Upper lobe of right lung (tissue), 1 donor: ENCODE measurements at regions not wholly inside any gene's neighbourhood (a gene's known extent, or its start where the extent isn't known, plus 50 kb on each side); places are given as distances from the start of the nearest gene placed in this dataset.
A peak's percentile ranks its signal among the peaks of the same experiment; 100 is the strongest.

Experiments used
- ATAC-seq: fragments of 200-7000 bp; cut with Tn5 transposase; one replicate; pipeline ENCODE4 v1.9.1; 2020; ENCODE audit warnings: mild to moderate bottlenecking, moderate library complexity
- DNase-seq: peaks from one replicate; pipeline ENCODE4 v3.0.0-alpha.2; 2020
- H3K27ac ChIP-seq: fragments of 200-600 bp; one replicate; pipeline ENCODE4 v1.8.0; 2022
- H3K27me3 ChIP-seq: fragments of 200-600 bp; one replicate; pipeline ENCODE4 v1.8.0; 2022; ENCODE audit warnings: mild to moderate bottlenecking
- H3K36me3 ChIP-seq: fragments of 200-600 bp; one replicate; pipeline ENCODE4 v1.8.0; 2022
- H3K4me1 ChIP-seq: fragments of 200-600 bp; one replicate; pipeline ENCODE4 v1.8.0; 2022
- H3K4me3 ChIP-seq: fragments of 200-600 bp; one replicate; pipeline ENCODE4 v1.8.0; 2022; ENCODE audit warnings: mild to moderate bottlenecking
- H3K9me3 ChIP-seq: fragments of 200-600 bp; one replicate; pipeline ENCODE4 v1.8.0; 2022
- CTCF ChIP-seq: fragments of 200-600 bp; IDR thresholded peaks from one replicate; pipeline ENCODE4 v1.8.0; 2022; ENCODE audit warnings: antibody characterized with exemption
- intact Hi-C: fragments of 100-400 bp; cut with DNase I; formaldehyde crosslinking; loops from one replicate; pipeline ENCODE4 v1.11.0; 2022
- donor health status: DM: no; HTN: yes; CAD: no; lungs with severe emphysema.

GRCh38 chr13:80010846-80011245, 330.1 kb downstream of the SPRY2 start:
- Histone ChIP-seq H3K4me1 (peaks cover 22% of the 10 kb centered on the region), H3K9me3 (no peaks in the 10 kb centered on the region), H3K36me3 (no peaks in the 10 kb centered on the region), H3K27me3 (no peaks in the 10 kb centered on the region), H3K4me3 (no peak overlapping the region), H3K27ac (no peak overlapping the region)
- ATAC-seq = no peak
- intact Hi-C loops = no loop called here
- DNase-seq = no peak
- TF ChIP-seq CTCF = no peak

GRCh38 chr13:80010286-80010831, 330.6 kb downstream of the SPRY2 start:
- no peaks in the 10 kb centered on the region for H3K36me3 ChIP-seq
- ATAC-seq (no peak), DNase-seq (no peak)
- peaks cover 22% of the 10 kb centered on the region for H3K4me1 ChIP-seq
- intact Hi-C loops = no loop called here
- no peak overlapping the region for H3K4me3 ChIP-seq
- H3K9me3 ChIP-seq = no peaks in the 10 kb centered on the region
- H3K27me3 ChIP-seq = no peaks in the 10 kb centered on the region
- H3K27ac ChIP-seq = peak overlapping the region; percentile 14
- TF ChIP-seq CTCF = no peak

- ATAC-seq (no peak), DNase-seq (no peak)
- H3K4me1 ChIP-seq = peaks cover 22% of the 10 kb centered on the region
- intact Hi-C loops = no loop called here
- no peaks in the 10 kb centered on the region for H3K36me3 ChIP-seq
- H3K9me3 ChIP-seq = no peaks in the 10 kb centered on the region
- TF ChIP-seq CTCF = no peak
- no peak overlapping the region for H3K27ac ChIP-seq
- no peak overlapping the region for H3K4me3 ChIP-seq
- no peaks in the 10 kb centered on the region for H3K27me3 ChIP-seq
Measured at GRCh38 chr13:80009760-80010159, 331.2 kb downstream of the SPRY2 start.

- TF ChIP-seq CTCF = no peak
- H3K27me3 ChIP-seq = no peaks in the 10 kb centered on the region
- no peak for ATAC-seq
Measured at GRCh38 chr13:80006940-80007339, 334.0 kb downstream of the SPRY2 start.

GRCh38 chr13:80001510-80001842, 339.4 kb downstream of the SPRY2 start:
- no peaks in the 10 kb centered on the region for H3K9me3 ChIP-seq
- H3K27ac ChIP-seq = no peak overlapping the region
- DNase-seq (no peak), ATAC-seq (no peak)
- no peaks in the 10 kb centered on the region for H3K36me3 ChIP-seq
- no peaks in the 10 kb centered on the region for H3K4me1 ChIP-seq
- intact Hi-C loops = no loop called here
- no peak overlapping the region for H3K4me3 ChIP-seq
- no peak for TF ChIP-seq CTCF
- H3K27me3 ChIP-seq = no peaks in the 10 kb centered on the region

More at GRCh38 chr13:80006940-80007339, 334.0 kb downstream of the SPRY2 start:
- Histone ChIP-seq H3K9me3 (no peaks in the 10 kb centered on the region), H3K4me3 (no peak overlapping the region), H3K4me1 (peaks cover 20% of the 10 kb centered on the region), H3K36me3 (no peaks in the 10 kb centered on the region), H3K27ac (no peak overlapping the region)
- intact Hi-C loops = no loop called here
- DNase-seq = no peak
